NB4 (cell line): ENCODE measurements at regions not wholly inside any gene's neighbourhood (a gene's known extent, or its start where the extent isn't known, plus 50 kb on each side); places are given as distances from the start of the nearest gene placed in this dataset.

Experiments
- CTCF ChIP-seq: IDR thresholded peaks from one replicate; pipeline ENCODE4 v1.5.1; 2012; ENCODE audit warnings: low read depth, low read length
- MYC ChIP-seq: IDR thresholded peaks from 2 replicates; pipeline ENCODE4 v1.6.1; 2011; ENCODE audit warnings: low read depth, low read length
- POLR2A ChIP-seq: IDR thresholded peaks from 2 replicates; pipeline ENCODE4 v1.6.1; 2011; ENCODE audit warnings: mild to moderate bottlenecking; ENCODE audit not compliant: insufficient read length; ENCODE audit errors: extremely low read depth
- TF ChIP-seq, protein P1 (sequence below): IDR thresholded peaks from 2 replicates; pipeline ENCODE4 v1.6.1; 2011; ENCODE audit warnings: low read depth, low read length

- TF ChIP-seq CTCF, result no peak
- TF ChIP-seq, protein P1, sequence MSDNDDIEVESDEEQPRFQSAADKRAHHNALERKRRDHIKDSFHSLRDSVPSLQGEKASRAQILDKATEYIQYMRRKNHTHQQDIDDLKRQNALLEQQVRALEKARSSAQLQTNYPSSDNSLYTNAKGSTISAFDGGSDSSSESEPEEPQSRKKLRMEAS, result no peak
- TF ChIP-seq POLR2A, result no peak
- TF ChIP-seq MYC, result no peak
Observed at GRCh38 chr4:127212701-127213100, 420.1 kb upstream of the INTU start.
